ENCODE measurements at regions not wholly inside any gene's neighbourhood (a gene's known extent, or its start where the extent isn't known, plus 50 kb on each side); places are given as distances from the start of the nearest gene placed in this dataset.

- no peaks in the 10 kb centered on the region for H3K9me3 ChIP-seq (ENCODE audit: control insufficient read depth, low read depth, low read length)
- no peak overlapping the region for H3K9ac ChIP-seq (ENCODE audit: low read length)
- H3K27ac ChIP-seq (ENCODE audit: low read length): no peak overlapping the region
- no peak overlapping the region for H3K4me3 ChIP-seq (ENCODE audit: low read length)
- H3K27me3 ChIP-seq (ENCODE audit: control insufficient read depth, insufficient read depth, low read length): no peaks in the 10 kb centered on the region
- H3K4me1 ChIP-seq (ENCODE audit: control insufficient read depth, low read depth, low read length): no peaks in the 10 kb centered on the region
- no peaks in the 10 kb centered on the region for H3K36me3 ChIP-seq (ENCODE audit: control insufficient read depth, low read depth, low read length)
These were observed 626.5 kb upstream of the NRSN1 start for GRCh38 chr6:23499549-23499948.

GRCh38 chr6:23503173-23503572, 622.8 kb upstream of the NRSN1 start:
- H3K27ac ChIP-seq (ENCODE audit: low read length): no peak overlapping the region
- no peaks in the 10 kb centered on the region for H3K9me3 ChIP-seq (ENCODE audit: control insufficient read depth, low read depth, low read length)
- no peak overlapping the region for H3K4me3 ChIP-seq (ENCODE audit: low read length)
- H3K9ac ChIP-seq (ENCODE audit: low read length): no peak overlapping the region
- H3K27me3 ChIP-seq (ENCODE audit: control insufficient read depth, insufficient read depth, low read length): no peaks in the 10 kb centered on the region
- no peaks in the 10 kb centered on the region for H3K36me3 ChIP-seq (ENCODE audit: control insufficient read depth, low read depth, low read length)
- H3K4me1 ChIP-seq (ENCODE audit: control insufficient read depth, low read depth, low read length): no peaks in the 10 kb centered on the region

DNA sequence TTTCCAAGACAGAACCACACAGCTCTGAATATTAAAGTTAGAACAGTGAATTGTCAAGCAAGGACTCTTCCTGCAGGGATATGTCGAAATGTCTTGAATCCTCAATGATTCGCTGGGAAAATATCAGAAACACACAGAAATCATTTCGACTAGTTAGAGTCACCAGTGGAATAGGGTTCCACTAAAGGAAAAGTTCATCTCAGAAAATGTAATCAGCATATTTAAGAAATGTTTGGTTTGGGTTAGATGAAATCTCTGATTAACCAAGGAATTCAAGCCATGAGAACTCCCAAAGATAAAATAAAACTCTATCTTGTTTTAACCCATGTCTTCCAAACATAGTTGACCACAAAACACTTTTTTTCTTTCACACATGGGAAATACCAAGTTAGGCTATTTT, 621.0 kb upstream of the NRSN1 start:
- Histone ChIP-seq H3K27me3 (ENCODE audit: control insufficient read depth, insufficient read depth, low read length) (no peaks in the 10 kb centered on the region), H3K4me3 (ENCODE audit: low read length) (no peak overlapping the region)

GRCh38 chr6:23510778-23511510, 615.1 kb upstream of the NRSN1 start:
- Histone ChIP-seq H3K9ac (ENCODE audit: low read length) (no peak overlapping the region), H3K4me1 (ENCODE audit: control insufficient read depth, low read depth, low read length) (peaks cover 13% of the 10 kb centered on the region), H3K4me3 (ENCODE audit: low read length) (no peak overlapping the region), H3K27ac (ENCODE audit: low read length) (no peak overlapping the region), H3K27me3 (ENCODE audit: control insufficient read depth, insufficient read depth, low read length) (no peaks in the 10 kb centered on the region), H3K9me3 (ENCODE audit: control insufficient read depth, low read depth, low read length) (no peaks in the 10 kb centered on the region), H3K36me3 (ENCODE audit: control insufficient read depth, low read depth, low read length) (no peaks in the 10 kb centered on the region)

More for the DNA sequence above, 621.0 kb upstream of the NRSN1 start:
- Histone ChIP-seq H3K27ac (ENCODE audit: low read length) (no peak overlapping the region), H3K9ac (ENCODE audit: low read length) (no peak overlapping the region), H3K4me1 (ENCODE audit: control insufficient read depth, low read depth, low read length) (no peaks in the 10 kb centered on the region), H3K9me3 (ENCODE audit: control insufficient read depth, low read depth, low read length) (no peaks in the 10 kb centered on the region), H3K36me3 (ENCODE audit: control insufficient read depth, low read depth, low read length) (no peaks in the 10 kb centered on the region)

- H3K27ac ChIP-seq (ENCODE audit: low read length): no peak overlapping the region
These were observed 614.2 kb upstream of the NRSN1 start for GRCh38 chr6:23511817-23512216.

DNA sequence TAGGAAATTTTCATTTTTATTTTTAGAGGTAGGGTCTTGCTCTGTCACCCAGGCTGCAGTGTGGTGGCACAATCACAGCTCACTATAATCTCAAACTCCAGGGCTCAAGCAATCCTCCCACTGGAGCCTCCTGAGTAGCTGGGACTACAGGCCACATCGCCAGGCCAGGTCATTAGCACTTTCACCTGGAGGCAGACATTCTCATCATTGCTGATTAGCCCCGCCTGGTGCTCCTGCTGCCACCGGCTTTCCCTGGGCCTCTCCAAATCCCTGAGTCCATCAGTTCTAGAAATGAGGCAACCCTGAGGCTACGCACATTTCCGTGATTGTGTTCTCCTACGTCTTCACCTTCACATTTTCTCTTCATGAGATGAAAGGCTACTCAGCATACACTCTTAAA, 607.7 kb upstream of the NRSN1 start:
- Histone ChIP-seq H3K9me3 (ENCODE audit: control insufficient read depth, low read depth, low read length) (no peaks in the 10 kb centered on the region), H3K4me1 (ENCODE audit: control insufficient read depth, low read depth, low read length) (no peaks in the 10 kb centered on the region), H3K27ac (ENCODE audit: low read length) (no peak overlapping the region), H3K36me3 (ENCODE audit: control insufficient read depth, low read depth, low read length) (no peaks in the 10 kb centered on the region), H3K9ac (ENCODE audit: low read length) (no peak overlapping the region), H3K4me3 (ENCODE audit: low read length) (no peak overlapping the region), H3K27me3 (ENCODE audit: control insufficient read depth, insufficient read depth, low read length) (no peaks in the 10 kb centered on the region)

More at GRCh38 chr6:23511817-23512216, 614.2 kb upstream of the NRSN1 start:
- no peaks in the 10 kb centered on the region for H3K27me3 ChIP-seq (ENCODE audit: control insufficient read depth, insufficient read depth, low read length)
- H3K4me3 ChIP-seq (ENCODE audit: low read length): no peak overlapping the region
- H3K9ac ChIP-seq (ENCODE audit: low read length): no peak overlapping the region
- H3K4me1 ChIP-seq (ENCODE audit: control insufficient read depth, low read depth, low read length): peaks cover 13% of the 10 kb centered on the region
- H3K9me3 ChIP-seq (ENCODE audit: control insufficient read depth, low read depth, low read length): no peaks in the 10 kb centered on the region
- H3K36me3 ChIP-seq (ENCODE audit: control insufficient read depth, low read depth, low read length): no peaks in the 10 kb centered on the region

DNA sequence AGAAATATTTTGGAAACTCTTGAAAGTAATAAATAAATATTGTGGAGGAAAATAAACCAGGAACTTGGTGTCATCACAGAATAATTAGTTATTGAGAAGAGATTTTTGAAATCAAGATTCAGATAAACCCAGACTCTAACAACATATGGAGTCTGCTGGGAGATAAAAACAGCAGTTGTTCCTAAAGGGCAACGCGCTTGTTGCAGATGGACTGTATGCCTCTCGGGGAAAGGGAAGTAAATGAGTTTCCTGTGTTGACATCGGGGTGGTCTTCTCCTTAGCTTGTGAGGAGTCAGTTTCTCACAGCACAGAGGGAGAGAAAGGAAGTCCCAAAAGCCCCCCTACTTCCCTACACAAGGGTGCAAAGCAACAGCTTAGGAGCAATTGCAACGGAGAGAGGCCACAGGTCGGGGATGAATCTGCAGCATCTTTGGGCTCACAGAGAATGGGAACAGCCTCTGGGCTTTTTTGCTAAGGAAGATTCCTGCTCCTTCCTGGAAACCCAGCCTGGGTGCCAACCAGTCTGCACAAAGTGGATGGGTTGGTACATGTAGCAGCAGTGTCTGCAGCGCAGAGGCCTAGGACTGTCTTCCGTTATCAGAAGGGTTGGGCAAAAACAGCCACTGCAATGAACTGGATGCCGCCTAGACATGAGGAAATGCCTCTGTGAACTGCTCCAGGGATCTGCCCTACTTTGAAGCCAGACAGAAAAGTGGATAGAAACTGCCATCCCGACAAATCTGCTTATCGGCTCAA, 603.0 kb upstream of the NRSN1 start:
- Histone ChIP-seq H3K4me1 (ENCODE audit: control insufficient read depth, low read depth, low read length) (no peaks in the 10 kb centered on the region), H3K27me3 (ENCODE audit: control insufficient read depth, insufficient read depth, low read length) (no peaks in the 10 kb centered on the region), H3K4me3 (ENCODE audit: low read length) (no peak overlapping the region), H3K36me3 (ENCODE audit: control insufficient read depth, low read depth, low read length) (no peaks in the 10 kb centered on the region), H3K9ac (ENCODE audit: low read length) (no peak overlapping the region), H3K27ac (ENCODE audit: low read length) (no peak overlapping the region), H3K9me3 (ENCODE audit: control insufficient read depth, low read depth, low read length) (no peaks in the 10 kb centered on the region)

DNA sequence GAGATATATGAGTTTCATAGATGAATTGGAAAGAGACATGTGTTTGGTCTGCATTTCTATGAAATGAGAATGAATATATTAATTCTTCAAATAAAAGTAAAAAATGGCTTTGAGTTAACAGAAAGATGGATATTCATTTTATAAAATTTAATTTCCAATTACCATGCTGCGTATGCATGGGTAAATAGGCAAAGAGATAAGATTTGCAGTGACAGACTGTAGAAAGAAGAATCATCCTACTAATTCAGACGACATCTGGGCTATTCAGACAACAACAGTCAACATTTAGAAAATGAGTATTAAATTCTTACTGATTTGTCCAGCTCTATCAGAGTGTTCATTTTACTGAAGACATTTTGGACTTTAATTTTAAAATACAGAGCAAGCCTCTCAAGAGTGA, 602.2 kb upstream of the NRSN1 start:
- Histone ChIP-seq H3K27me3 (ENCODE audit: control insufficient read depth, insufficient read depth, low read length) (no peaks in the 10 kb centered on the region), H3K9ac (ENCODE audit: low read length) (no peak overlapping the region), H3K36me3 (ENCODE audit: control insufficient read depth, low read depth, low read length) (no peaks in the 10 kb centered on the region), H3K4me3 (ENCODE audit: low read length) (no peak overlapping the region), H3K9me3 (ENCODE audit: control insufficient read depth, low read depth, low read length) (no peaks in the 10 kb centered on the region), H3K27ac (ENCODE audit: low read length) (no peak overlapping the region), H3K4me1 (ENCODE audit: control insufficient read depth, low read depth, low read length) (no peaks in the 10 kb centered on the region)

DNA sequence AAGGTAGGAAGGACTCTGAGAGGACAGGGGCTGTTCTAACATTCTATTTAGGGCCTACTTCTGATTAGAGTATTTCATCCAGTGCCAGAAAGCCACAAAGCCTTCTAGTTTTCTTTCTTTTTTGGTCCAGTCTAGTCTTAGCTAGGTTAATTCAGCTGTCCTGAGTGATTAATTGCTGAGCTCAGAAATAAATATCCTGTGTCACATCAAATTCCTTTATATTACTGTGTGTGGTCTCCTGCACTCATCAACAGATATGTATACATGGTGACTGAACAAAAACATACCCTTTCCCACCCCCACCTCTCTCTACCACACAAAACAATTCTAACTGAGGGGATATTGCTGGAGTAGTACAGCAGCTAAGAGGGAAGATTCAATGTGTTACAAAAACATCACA, 601.5 kb upstream of the NRSN1 start:
- Histone ChIP-seq H3K36me3 (ENCODE audit: control insufficient read depth, low read depth, low read length) (no peaks in the 10 kb centered on the region), H3K27me3 (ENCODE audit: control insufficient read depth, insufficient read depth, low read length) (no peaks in the 10 kb centered on the region), H3K9me3 (ENCODE audit: control insufficient read depth, low read depth, low read length) (no peaks in the 10 kb centered on the region), H3K4me1 (ENCODE audit: control insufficient read depth, low read depth, low read length) (no peaks in the 10 kb centered on the region), H3K9ac (ENCODE audit: low read length) (no peak overlapping the region), H3K4me3 (ENCODE audit: low read length) (no peak overlapping the region), H3K27ac (ENCODE audit: low read length) (no peak overlapping the region)

- no peaks in the 10 kb centered on the region for H3K9me3 ChIP-seq (ENCODE audit: control insufficient read depth, low read depth, low read length)
These were observed 599.5 kb upstream of the NRSN1 start for GRCh38 chr6:23526526-23526925.

DNA sequence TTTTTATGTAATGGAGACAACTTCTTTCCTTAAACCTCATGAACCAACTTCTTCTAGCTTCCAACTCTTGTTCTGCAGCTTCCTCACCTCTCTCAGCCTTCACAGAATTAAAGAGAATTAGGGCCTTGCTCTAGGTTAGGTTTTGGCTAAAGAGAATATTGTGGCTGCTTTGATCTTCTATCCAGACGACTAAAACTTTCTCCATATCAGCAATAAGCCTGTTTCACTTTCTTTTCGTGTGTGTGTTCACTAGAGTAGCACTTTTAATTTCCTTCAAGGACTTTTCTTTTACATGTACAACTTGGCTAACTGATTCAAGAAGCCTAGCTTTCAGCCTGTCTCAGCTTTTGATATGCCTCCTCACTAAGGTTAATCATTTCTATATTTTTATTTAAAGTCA, 596.1 kb upstream of the NRSN1 start:
- no peaks in the 10 kb centered on the region for H3K9me3 ChIP-seq (ENCODE audit: control insufficient read depth, low read depth, low read length)
- no peak overlapping the region for H3K4me3 ChIP-seq (ENCODE audit: low read length)
- H3K27me3 ChIP-seq (ENCODE audit: control insufficient read depth, insufficient read depth, low read length): no peaks in the 10 kb centered on the region
- H3K27ac ChIP-seq (ENCODE audit: low read length): no peak overlapping the region
- no peak overlapping the region for H3K9ac ChIP-seq (ENCODE audit: low read length)
- H3K4me1 ChIP-seq (ENCODE audit: control insufficient read depth, low read depth, low read length): no peaks in the 10 kb centered on the region
- no peaks in the 10 kb centered on the region for H3K36me3 ChIP-seq (ENCODE audit: control insufficient read depth, low read depth, low read length)

More at GRCh38 chr6:23526526-23526925, 599.5 kb upstream of the NRSN1 start:
- Histone ChIP-seq H3K9ac (ENCODE audit: low read length) (no peak overlapping the region), H3K36me3 (ENCODE audit: control insufficient read depth, low read depth, low read length) (no peaks in the 10 kb centered on the region), H3K4me1 (ENCODE audit: control insufficient read depth, low read depth, low read length) (no peaks in the 10 kb centered on the region), H3K4me3 (ENCODE audit: low read length) (no peak overlapping the region), H3K27me3 (ENCODE audit: control insufficient read depth, insufficient read depth, low read length) (no peaks in the 10 kb centered on the region), H3K27ac (ENCODE audit: low read length) (no peak overlapping the region)

- no peaks in the 10 kb centered on the region for H3K36me3 ChIP-seq (ENCODE audit: control insufficient read depth, low read depth, low read length)
- no peaks in the 10 kb centered on the region for H3K27me3 ChIP-seq (ENCODE audit: control insufficient read depth, insufficient read depth, low read length)
- H3K27ac ChIP-seq (ENCODE audit: low read length): no peak overlapping the region
- no peaks in the 10 kb centered on the region for H3K9me3 ChIP-seq (ENCODE audit: control insufficient read depth, low read depth, low read length)
- H3K4me3 ChIP-seq (ENCODE audit: low read length): no peak overlapping the region
- no peaks in the 10 kb centered on the region for H3K4me1 ChIP-seq (ENCODE audit: control insufficient read depth, low read depth, low read length)
- H3K9ac ChIP-seq (ENCODE audit: low read length): no peak overlapping the region
These were observed 594.3 kb upstream of the NRSN1 start for GRCh38 chr6:23531666-23532065.
